IMR-90 (cell line): ENCODE measurements at regions not wholly inside any gene's neighbourhood (a gene's known extent, or its start where the extent isn't known, plus 50 kb on each side); places are given as distances from the start of the nearest gene placed in this dataset.

ENCODE experiments used
- ATAC-seq: fragments of 200-7000 bp; cut with Tn5 transposase; 2 replicates; pipeline ENCODE4 v1.9.1; 2020; ENCODE audit warnings: low read depth, mild to moderate bottlenecking, moderate library complexity
- BruUV-seq: library from RNA; stranded (reverse); fragments of 400-500 nt; replicated peaks from 2 replicates; lab custom pipeline; 2021; lab: Mats Ljungman, UMichigan
- CTCF ChIA-PET: fragments of 300-600 bp; formaldehyde crosslinking; extraction: SDS; loops from one replicate; lab custom pipeline; 2021; ENCODE audit warnings: antibody characterized with exemption; lab: Yijun Ruan, JAX
- POLR2A ChIA-PET: fragments of 300-600 bp; sonication (Branson Sonifier 250); formaldehyde crosslinking; loops from one replicate; lab custom pipeline; 2022; ENCODE audit warnings: antibody characterized with exemption; ENCODE audit not compliant: unreplicated experiment; lab: Charles Lee
- DNase-seq: peaks from one replicate; pipeline ENCODE4 v3.0.0; 2013
- H2AFZ ChIP-seq: replicated peaks from 2 replicates; pipeline ENCODE3; 2013; ENCODE audit warnings: low read length, mild to moderate bottlenecking; ENCODE audit not compliant: poor library complexity
- H2AK5ac ChIP-seq: 2 replicates; pipeline ENCODE4 v1.6.1; 2013; ENCODE audit warnings: low read depth, low read length, inconsistent platforms
- H2AK9ac ChIP-seq: replicated peaks from 2 replicates; pipeline ENCODE3; 2013; ENCODE audit warnings: mild to moderate bottlenecking, low read depth, low read length, moderate library complexity; ENCODE audit not compliant: poor library complexity
- H2BK120ac ChIP-seq: 2 replicates; pipeline ENCODE4 v1.6.1; 2013; ENCODE audit warnings: low read depth, low read length, inconsistent platforms
- H2BK15ac ChIP-seq: 3 replicates; pipeline ENCODE4 v1.6.1; 2013; ENCODE audit warnings: low read depth, low read length, inconsistent platforms
- H2BK20ac ChIP-seq: 2 replicates; pipeline ENCODE4 v1.6.1; 2013; ENCODE audit warnings: low read depth, mild to moderate bottlenecking, inconsistent platforms, low read length, moderate library complexity
- H2BK5ac ChIP-seq: 2 replicates; pipeline ENCODE4 v1.6.1; 2013; ENCODE audit warnings: mild to moderate bottlenecking, low read depth, low read length, inconsistent platforms; ENCODE audit not compliant: poor library complexity, severe bottlenecking
- H3K14ac ChIP-seq: replicated peaks from 2 replicates; pipeline ENCODE4 v1.6.1; 2013; ENCODE audit warnings: low read depth, low read length, inconsistent platforms
- H3K18ac ChIP-seq: 2 replicates; pipeline ENCODE4 v1.6.1; 2013; ENCODE audit warnings: low read depth, low read length, control low read depth
- H3K23ac ChIP-seq: 2 replicates; pipeline ENCODE4 v1.6.1; 2013; ENCODE audit warnings: low read depth, low read length, inconsistent platforms
- H3K27ac ChIP-seq: 2 replicates; pipeline ENCODE4 v1.5.1; 2013; ENCODE audit warnings: mild to moderate bottlenecking, control low read depth, low read length; ENCODE audit not compliant: insufficient read depth
- H3K27me3 ChIP-seq: 2 replicates; pipeline ENCODE4 v1.6.1; 2013; ENCODE audit warnings: low read length; ENCODE audit not compliant: control insufficient read depth, insufficient read depth
- H3K36me3 ChIP-seq: 2 replicates; pipeline ENCODE4 v1.6.1; 2013; ENCODE audit warnings: low read length, mixed read lengths; ENCODE audit not compliant: control insufficient read depth, insufficient read depth
- H3K4ac ChIP-seq: 2 replicates; pipeline ENCODE4 v1.6.1; 2013; ENCODE audit warnings: low read depth, low read length, inconsistent platforms
- H3K4me1 ChIP-seq: 2 replicates; pipeline ENCODE4 v1.6.1; 2013; ENCODE audit warnings: low read length, mixed read lengths; ENCODE audit not compliant: control insufficient read depth, insufficient read depth
- H3K4me2 ChIP-seq: 2 replicates; pipeline ENCODE4 v1.6.1; 2013; ENCODE audit warnings: low read depth, mild to moderate bottlenecking, control low read depth, low read length, moderate library complexity
- H3K4me3 ChIP-seq: 2 replicates; pipeline ENCODE4 v1.5.1; 2013; ENCODE audit warnings: low read depth, mild to moderate bottlenecking, control low read depth, low read length, moderate library complexity; ENCODE audit not compliant: insufficient read depth
- H3K56ac ChIP-seq: 2 replicates; pipeline ENCODE4 v1.6.1; 2013; ENCODE audit warnings: low read length, inconsistent platforms; ENCODE audit not compliant: insufficient read depth; ENCODE audit errors: extremely low read depth
- H3K79me1 ChIP-seq, 2 experiments: 2 replicates each; pipeline ENCODE4 v1.6.1; 2013; ENCODE audit warnings: low read length in 2 of 2, inconsistent platforms in 1 of 2, low read depth in 1 of 2
- H3K9ac ChIP-seq: 2 replicates; pipeline ENCODE4 v1.6.1; 2013; ENCODE audit warnings: low read depth, low read length, control low read depth
- H3K9me1 ChIP-seq: 2 replicates; pipeline ENCODE4 v1.6.1; 2013; ENCODE audit warnings: low read length, inconsistent platforms; ENCODE audit not compliant: insufficient read depth
- H3K9me3 ChIP-seq: 2 replicates; pipeline ENCODE4 v1.6.1; 2013; ENCODE audit warnings: low read length; ENCODE audit not compliant: control insufficient read depth, insufficient read depth
- H4K20me1 ChIP-seq: 2 replicates; pipeline ENCODE4 v1.6.1; 2013; ENCODE audit warnings: low read length, inconsistent platforms; ENCODE audit not compliant: insufficient read depth
- H4K5ac ChIP-seq: 2 replicates; pipeline ENCODE4 v1.6.1; 2013; ENCODE audit warnings: mild to moderate bottlenecking, low read depth, low read length, control low read depth
- H4K8ac ChIP-seq, 2 experiments: 2 replicates each; pipeline ENCODE4 v1.6.1; 2013; ENCODE audit warnings: low read depth in 2 of 2, low read length in 2 of 2, control low read depth in 1 of 2, inconsistent platforms in 1 of 2
- H4K91ac ChIP-seq: 2 replicates; pipeline ENCODE4 v1.6.1; 2013; ENCODE audit warnings: low read depth, low read length, inconsistent platforms; ENCODE audit not compliant: insufficient read depth
- BHLHE40 ChIP-seq: fragments of 150-350 bp; IDR thresholded peaks from 2 replicates; pipeline ENCODE4 v1.6.1; 2016; ENCODE audit warnings: mild to moderate bottlenecking, low read depth, low read length
- CEBPB ChIP-seq: IDR thresholded peaks from 2 replicates; pipeline ENCODE4 v1.6.1; 2012; ENCODE audit warnings: low read depth, low read length, improper control_type of control experiment
- ELK1 ChIP-seq: fragments of 150-350 bp; IDR thresholded peaks from 2 replicates; pipeline ENCODE4 v1.6.1; 2016; ENCODE audit warnings: low read depth, mild to moderate bottlenecking, low read length, moderate library complexity, borderline replicate concordance
- MAZ ChIP-seq: IDR thresholded peaks from 2 replicates; pipeline ENCODE4 v1.6.1; 2012; ENCODE audit warnings: low read depth, mild to moderate bottlenecking, low read length, improper control_type of control experiment, moderate library complexity, borderline replicate concordance
- NFE2L2 ChIP-seq: fragments of 150-350 bp; IDR thresholded peaks from 2 replicates; pipeline ENCODE4 v1.6.1; 2016; ENCODE audit warnings: low read depth, mild to moderate bottlenecking, low read length
- RAD21 ChIP-seq: IDR thresholded peaks from 2 replicates; pipeline ENCODE4 v1.6.1; 2012; ENCODE audit warnings: low read length, improper control_type of control experiment
- RFX5 ChIP-seq: IDR thresholded peaks from 2 replicates; pipeline ENCODE4 v1.8.0; 2012; ENCODE audit warnings: low read depth, mild to moderate bottlenecking, low read length, moderate library complexity
- WGBS, 2 experiments: methylation state at CpG; one replicate each; pipeline versions ENCODE4 v1.1.5 to v1.1.7; 2013; ENCODE audit warnings: missing lambda C conversion rate in 2 of 2; ENCODE audit not compliant: insufficient read length in 1 of 2; ENCODE audit errors: extremely low coverage in 2 of 2; 5-methylcytosine and 5-hydroxymethylcytosine counted together
- dilution Hi-C: fragments of 300-500 bp; cut with HindIII; formaldehyde crosslinking; loops from one replicate; pipeline ENCODE4 v1.14.3; 2018; ENCODE audit warnings: low sequenced_read_pairs; ENCODE audit not compliant: unreplicated experiment
- in situ Hi-C: fragments of 300-500 bp; cut with MboI; formaldehyde crosslinking; loops from 3 replicates; pipeline ENCODE4 v1.14.3; 2019; ENCODE audit warnings: low sequenced_read_pairs, inconsistent platforms, mixed read lengths
- intact Hi-C: fragments of 100-400 bp; cut with micrococcal nuclease; formaldehyde crosslinking; loops from 2 replicates; pipeline ENCODE4 v1.10.0; 2022

GRCh38 chr2:42918671-42919318 is 126.4 kb upstream of the HAAO start:
- CTCF ChIA-PET, result interaction anchor here (1.2 kb wide), 1 partner anchor 60 kb away, joined by 3 read pairs; no protein-coding TSS in a partner anchor
- H3K4me2 ChIP-seq, result no peak overlapping the region; the same call in 1 of the 2 replicates

More at GRCh38 chr2:42918671-42919318, 126.4 kb upstream of the HAAO start:
- no peaks in the 10 kb centered on the region for H4K20me1 ChIP-seq
- peak overlapping the region; percentile 11; the same call in 1 of the 2 replicates for H3K4ac ChIP-seq
- no peak overlapping the region for H2BK5ac ChIP-seq
- no peaks in the 10 kb centered on the region for H3K36me3 ChIP-seq
- TF ChIP-seq BHLHE40 (no peak), RFX5 (no peak), RAD21 (no peak), MAZ (no peak), CEBPB (no peak), ELK1 (no peak), NFE2L2 (no peak)
- peak overlapping the region; percentile 35; the same call in 1 of the 2 replicates for H2BK120ac ChIP-seq
- H3K18ac ChIP-seq, result peak overlapping the region; percentile 54; the same call in 1 of the 2 replicates
- intact Hi-C loops, result no loop called here
- in situ Hi-C loops, result no loop called here
- ATAC-seq (no peak), DNase-seq (no peak)
- H2AK9ac ChIP-seq, result no peak overlapping the region
- no peak overlapping the region for H2AFZ ChIP-seq
- peak overlapping the region; percentile 17; the same call in 1 of the 2 replicates for H3K14ac ChIP-seq
- H2BK20ac ChIP-seq, result no peak overlapping the region; the same call in 1 of the 2 replicates
- BruUV-seq, result no TSS peak
- H3K27me3 ChIP-seq, result no peaks in the 10 kb centered on the region
- H3K4me3 ChIP-seq, result no peak overlapping the region
- peak overlapping the region; percentile 18; the same call in 1 of the 2 replicates for H3K23ac ChIP-seq
- no peak overlapping the region for H4K8ac ChIP-seq
- 87% methylated on average over 3 of the region's 9 CpGs; no CpG with 5 or more reads in 1 of the 2 experiments for WGBS, 2 experiments
- peak overlapping the region; percentile 47; the same call in 1 of the 2 replicates for H4K5ac ChIP-seq
- no peaks in the 10 kb centered on the region for H3K9me3 ChIP-seq
- H4K91ac ChIP-seq, result no peak overlapping the region; the same call in 1 of the 2 replicates
- peak overlapping the region; percentile 14; the same call in 1 of the 3 replicates for H2BK15ac ChIP-seq
- no peak overlapping the region for H3K56ac ChIP-seq
- peaks cover 13% of the 10 kb centered on the region for H3K9me1 ChIP-seq
- dilution Hi-C loops, result no loop called here
- POLR2A ChIA-PET, result no interaction called here
- peak overlapping the region; percentile 78; the same call in 1 of the 2 replicates for H3K27ac ChIP-seq
- H3K4me1 ChIP-seq, result peaks cover 22% of the 10 kb centered on the region
- no peak overlapping the region; the same call in 1 of the 2 replicates for H3K9ac ChIP-seq
- no peak overlapping the region for H2AK5ac ChIP-seq
- H3K79me1 ChIP-seq, result peaks cover 0 to 1% of the 10 kb centered on the region in 2 experiments; a peak in 1 of 4 replicates
